ENCODE measurements at regions not wholly inside any gene's neighbourhood (a gene's known extent, or its start where the extent isn't known, plus 50 kb on each side); places are given as distances from the start of the nearest gene placed in this dataset.

- no peaks in the 10 kb centered on the region for H3K9me3 ChIP-seq (ENCODE audit: control insufficient read depth in 1 of 2, low read length in 2 of 2)
- no peaks in the 10 kb centered on the region for H3K4me1 ChIP-seq (ENCODE audit: control insufficient read depth in 1 of 2, insufficient read depth in 2 of 2, low read length in 2 of 2)
- H3K27ac ChIP-seq (ENCODE audit: low read length) = no peak overlapping the region
- H3K4me3 ChIP-seq (ENCODE audit: low read depth in 1 of 2, low read length in 2 of 2) = no peak overlapping the region
- no peaks in the 10 kb centered on the region for H3K27me3 ChIP-seq (ENCODE audit: low read depth, low read length)
- H3K36me3 ChIP-seq (ENCODE audit: control insufficient read depth in 1 of 2, insufficient read depth in 2 of 2, low read length in 2 of 2) = no peaks in the 10 kb centered on the region
Measured at GRCh38 chr21:17059936-17060335, 452.9 kb upstream of the CXADR start.

- Histone ChIP-seq H3K4me1 (ENCODE audit: control insufficient read depth in 1 of 2, insufficient read depth in 2 of 2, low read length in 2 of 2) (no peaks in the 10 kb centered on the region), H3K4me3 (ENCODE audit: low read depth in 1 of 2, low read length in 2 of 2) (no peak overlapping the region), H3K9me3 (ENCODE audit: control insufficient read depth in 1 of 2, low read length in 2 of 2) (no peaks in the 10 kb centered on the region), H3K27me3 (ENCODE audit: low read depth, low read length) (no peaks in the 10 kb centered on the region), H3K36me3 (ENCODE audit: control insufficient read depth in 1 of 2, insufficient read depth in 2 of 2, low read length in 2 of 2) (no peaks in the 10 kb centered on the region), H3K27ac (ENCODE audit: low read length) (no peak overlapping the region)
Measured at GRCh38 chr21:17066006-17066405, 446.8 kb upstream of the CXADR start.

- H3K9me3 ChIP-seq (ENCODE audit: control insufficient read depth in 1 of 2, low read length in 2 of 2) = no peaks in the 10 kb centered on the region
- H3K27me3 ChIP-seq (ENCODE audit: low read depth, low read length) = no peaks in the 10 kb centered on the region
- H3K27ac ChIP-seq (ENCODE audit: low read length) = no peak overlapping the region
- no peaks in the 10 kb centered on the region for H3K36me3 ChIP-seq (ENCODE audit: control insufficient read depth in 1 of 2, insufficient read depth in 2 of 2, low read length in 2 of 2)
- H3K4me3 ChIP-seq (ENCODE audit: low read depth in 1 of 2, low read length in 2 of 2) = no peak overlapping the region
- no peaks in the 10 kb centered on the region for H3K4me1 ChIP-seq (ENCODE audit: control insufficient read depth in 1 of 2, insufficient read depth in 2 of 2, low read length in 2 of 2)
Measured at GRCh38 chr21:17071093-17071492, 441.8 kb upstream of the CXADR start.

GRCh38 chr21:17081193-17081592, 431.6 kb upstream of the CXADR start:
- Histone ChIP-seq H3K27ac (ENCODE audit: low read length) (no peak overlapping the region), H3K4me1 (ENCODE audit: control insufficient read depth in 1 of 2, insufficient read depth in 2 of 2, low read length in 2 of 2) (no peaks in the 10 kb centered on the region), H3K4me3 (ENCODE audit: low read depth in 1 of 2, low read length in 2 of 2) (no peak overlapping the region), H3K9me3 (ENCODE audit: control insufficient read depth in 1 of 2, low read length in 2 of 2) (peaks cover 0 to 2% of the 10 kb centered on the region in 2 donors), H3K27me3 (ENCODE audit: low read depth, low read length) (no peaks in the 10 kb centered on the region), H3K36me3 (ENCODE audit: control insufficient read depth in 1 of 2, insufficient read depth in 2 of 2, low read length in 2 of 2) (no peaks in the 10 kb centered on the region)

- no peaks in the 10 kb centered on the region for H3K36me3 ChIP-seq (ENCODE audit: control insufficient read depth in 1 of 2, insufficient read depth in 2 of 2, low read length in 2 of 2)
- peaks cover 0 to 2% of the 10 kb centered on the region in 2 donors for H3K9me3 ChIP-seq (ENCODE audit: control insufficient read depth in 1 of 2, low read length in 2 of 2)
- H3K4me3 ChIP-seq (ENCODE audit: low read depth in 1 of 2, low read length in 2 of 2) = no peak overlapping the region
- no peaks in the 10 kb centered on the region for H3K4me1 ChIP-seq (ENCODE audit: control insufficient read depth in 1 of 2, insufficient read depth in 2 of 2, low read length in 2 of 2)
- no peaks in the 10 kb centered on the region for H3K27me3 ChIP-seq (ENCODE audit: low read depth, low read length)
- no peak overlapping the region for H3K27ac ChIP-seq (ENCODE audit: low read length)
Measured at GRCh38 chr21:17082843-17083483, 429.9 kb upstream of the CXADR start.

- Histone ChIP-seq H3K27ac (ENCODE audit: low read length) (no peak overlapping the region), H3K4me1 (ENCODE audit: control insufficient read depth in 1 of 2, insufficient read depth in 2 of 2, low read length in 2 of 2) (peaks cover 0 to 12% of the 10 kb centered on the region in 2 donors), H3K4me3 (ENCODE audit: low read depth in 1 of 2, low read length in 2 of 2) (no peak overlapping the region), H3K27me3 (ENCODE audit: low read depth, low read length) (no peaks in the 10 kb centered on the region), H3K9me3 (ENCODE audit: control insufficient read depth in 1 of 2, low read length in 2 of 2) (peaks cover 0 to 2% of the 10 kb centered on the region in 2 donors), H3K36me3 (ENCODE audit: control insufficient read depth in 1 of 2, insufficient read depth in 2 of 2, low read length in 2 of 2) (no peaks in the 10 kb centered on the region)
Measured at GRCh38 chr21:17085707-17086106, 427.1 kb upstream of the CXADR start.

GRCh38 chr21:17088500-17088899, 424.3 kb upstream of the CXADR start:
- Histone ChIP-seq H3K36me3 (ENCODE audit: control insufficient read depth in 1 of 2, insufficient read depth in 2 of 2, low read length in 2 of 2) (no peaks in the 10 kb centered on the region), H3K27ac (ENCODE audit: low read length) (no peak overlapping the region), H3K27me3 (ENCODE audit: low read depth, low read length) (no peaks in the 10 kb centered on the region), H3K4me1 (ENCODE audit: control insufficient read depth in 1 of 2, insufficient read depth in 2 of 2, low read length in 2 of 2) (peaks cover 0 to 12% of the 10 kb centered on the region in 2 donors), H3K9me3 (ENCODE audit: control insufficient read depth in 1 of 2, low read length in 2 of 2) (peaks cover 0 to 2% of the 10 kb centered on the region in 2 donors), H3K4me3 (ENCODE audit: low read depth in 1 of 2, low read length in 2 of 2) (no peak overlapping the region)

- no peaks in the 10 kb centered on the region for H3K36me3 ChIP-seq (ENCODE audit: control insufficient read depth in 1 of 2, insufficient read depth in 2 of 2, low read length in 2 of 2)
- no peaks in the 10 kb centered on the region for H3K27me3 ChIP-seq (ENCODE audit: low read depth, low read length)
- no peak overlapping the region for H3K4me3 ChIP-seq (ENCODE audit: low read depth in 1 of 2, low read length in 2 of 2)
- peaks cover 0 to 12% of the 10 kb centered on the region in 2 donors for H3K4me1 ChIP-seq (ENCODE audit: control insufficient read depth in 1 of 2, insufficient read depth in 2 of 2, low read length in 2 of 2)
- H3K27ac ChIP-seq (ENCODE audit: low read length) = no peak overlapping the region
- H3K9me3 ChIP-seq (ENCODE audit: control insufficient read depth in 1 of 2, low read length in 2 of 2) = no peaks in the 10 kb centered on the region
Measured at GRCh38 chr21:17089091-17089491, 423.8 kb upstream of the CXADR start.

GRCh38 chr21:17101696-17102095, 411.1 kb upstream of the CXADR start:
- Histone ChIP-seq H3K36me3 (ENCODE audit: control insufficient read depth in 1 of 2, insufficient read depth in 2 of 2, low read length in 2 of 2) (no peaks in the 10 kb centered on the region), H3K27ac (ENCODE audit: low read length) (no peak overlapping the region), H3K27me3 (ENCODE audit: low read depth, low read length) (no peaks in the 10 kb centered on the region), H3K4me3 (ENCODE audit: low read depth in 1 of 2, low read length in 2 of 2) (no peak overlapping the region), H3K9me3 (ENCODE audit: control insufficient read depth in 1 of 2, low read length in 2 of 2) (no peaks in the 10 kb centered on the region), H3K4me1 (ENCODE audit: control insufficient read depth in 1 of 2, insufficient read depth in 2 of 2, low read length in 2 of 2) (no peaks in the 10 kb centered on the region)

- no peaks in the 10 kb centered on the region for H3K36me3 ChIP-seq (ENCODE audit: control insufficient read depth in 1 of 2, insufficient read depth in 2 of 2, low read length in 2 of 2)
- H3K27me3 ChIP-seq (ENCODE audit: low read depth, low read length) = no peaks in the 10 kb centered on the region
- no peak overlapping the region for H3K27ac ChIP-seq (ENCODE audit: low read length)
- H3K9me3 ChIP-seq (ENCODE audit: control insufficient read depth in 1 of 2, low read length in 2 of 2) = peaks cover 0 to under 1% of the 10 kb centered on the region in 2 donors
- H3K4me3 ChIP-seq (ENCODE audit: low read depth in 1 of 2, low read length in 2 of 2) = no peak overlapping the region
- no peaks in the 10 kb centered on the region for H3K4me1 ChIP-seq (ENCODE audit: control insufficient read depth in 1 of 2, insufficient read depth in 2 of 2, low read length in 2 of 2)
Measured at GRCh38 chr21:17105932-17106331, 406.9 kb upstream of the CXADR start.

- no peak overlapping the region for H3K4me3 ChIP-seq (ENCODE audit: low read depth in 1 of 2, low read length in 2 of 2)
- no peaks in the 10 kb centered on the region for H3K27me3 ChIP-seq (ENCODE audit: low read depth, low read length)
- no peak overlapping the region for H3K27ac ChIP-seq (ENCODE audit: low read length)
- no peaks in the 10 kb centered on the region for H3K4me1 ChIP-seq (ENCODE audit: control insufficient read depth in 1 of 2, insufficient read depth in 2 of 2, low read length in 2 of 2)
- no peaks in the 10 kb centered on the region for H3K36me3 ChIP-seq (ENCODE audit: control insufficient read depth in 1 of 2, insufficient read depth in 2 of 2, low read length in 2 of 2)
- H3K9me3 ChIP-seq (ENCODE audit: control insufficient read depth in 1 of 2, low read length in 2 of 2) = peaks cover 0 to 2% of the 10 kb centered on the region in 2 donors
Measured at GRCh38 chr21:17114045-17114444, 398.8 kb upstream of the CXADR start.

Data from muscle layer of duodenum (tissue), 2 donors.